ENCODE measurements at regions not wholly inside any gene's neighbourhood (a gene's known extent, or its start where the extent isn't known, plus 50 kb on each side); places are given as distances from the start of the nearest gene placed in this dataset.

GRCh38 chr3:24764236-24764915 lies 269.7 kb upstream of the THRB start:
- H3K9ac ChIP-seq (ENCODE audit: low read length): no peak overlapping the region
- H3K27me3 ChIP-seq (ENCODE audit: control insufficient read depth, insufficient read depth, low read length): no peaks in the 10 kb centered on the region
- H3K27ac ChIP-seq (ENCODE audit: low read depth, low read length): no peak overlapping the region
- H3K4me1 ChIP-seq (ENCODE audit: control insufficient read depth, insufficient read depth, low read length): no peaks in the 10 kb centered on the region
- no peaks in the 10 kb centered on the region for H3K36me3 ChIP-seq (ENCODE audit: control insufficient read depth, insufficient read depth, low read length)
- no peak overlapping the region for H3K4me3 ChIP-seq (ENCODE audit: low read length)

GRCh38 chr3:24765399-24765798 lies 270.7 kb upstream of the THRB start:
- H3K27ac ChIP-seq (ENCODE audit: low read depth, low read length): no peak overlapping the region
- no peaks in the 10 kb centered on the region for H3K4me1 ChIP-seq (ENCODE audit: control insufficient read depth, insufficient read depth, low read length)
- no peaks in the 10 kb centered on the region for H3K36me3 ChIP-seq (ENCODE audit: control insufficient read depth, insufficient read depth, low read length)
- H3K27me3 ChIP-seq (ENCODE audit: control insufficient read depth, insufficient read depth, low read length): no peaks in the 10 kb centered on the region
- H3K9ac ChIP-seq (ENCODE audit: low read length): no peak overlapping the region
- H3K4me3 ChIP-seq (ENCODE audit: low read length): no peak overlapping the region

GRCh38 chr3:24769918-24770317 lies 275.3 kb upstream of the THRB start:
- Histone ChIP-seq H3K4me3 (ENCODE audit: low read length) (no peak overlapping the region), H3K27me3 (ENCODE audit: control insufficient read depth, insufficient read depth, low read length) (no peaks in the 10 kb centered on the region), H3K27ac (ENCODE audit: low read depth, low read length) (no peak overlapping the region), H3K4me1 (ENCODE audit: control insufficient read depth, insufficient read depth, low read length) (no peaks in the 10 kb centered on the region), H3K36me3 (ENCODE audit: control insufficient read depth, insufficient read depth, low read length) (no peaks in the 10 kb centered on the region), H3K9ac (ENCODE audit: low read length) (no peak overlapping the region)

GRCh38 chr3:24773798-24774197 lies 279.1 kb upstream of the THRB start:
- no peak overlapping the region for H3K4me3 ChIP-seq (ENCODE audit: low read length)
- H3K9ac ChIP-seq (ENCODE audit: low read length): no peak overlapping the region
- no peaks in the 10 kb centered on the region for H3K27me3 ChIP-seq (ENCODE audit: control insufficient read depth, insufficient read depth, low read length)
- H3K27ac ChIP-seq (ENCODE audit: low read depth, low read length): no peak overlapping the region
- H3K4me1 ChIP-seq (ENCODE audit: control insufficient read depth, insufficient read depth, low read length): no peaks in the 10 kb centered on the region
- H3K36me3 ChIP-seq (ENCODE audit: control insufficient read depth, insufficient read depth, low read length): no peaks in the 10 kb centered on the region

- H3K4me1 ChIP-seq (ENCODE audit: control insufficient read depth, insufficient read depth, low read length): no peaks in the 10 kb centered on the region
- no peak overlapping the region for H3K27ac ChIP-seq (ENCODE audit: low read depth, low read length)
- no peaks in the 10 kb centered on the region for H3K36me3 ChIP-seq (ENCODE audit: control insufficient read depth, insufficient read depth, low read length)
- no peak overlapping the region for H3K9ac ChIP-seq (ENCODE audit: low read length)
- H3K27me3 ChIP-seq (ENCODE audit: control insufficient read depth, insufficient read depth, low read length): no peaks in the 10 kb centered on the region
- no peak overlapping the region for H3K4me3 ChIP-seq (ENCODE audit: low read length)
Measured at GRCh38 chr3:24780991-24781390, 286.3 kb upstream of the THRB start.

GRCh38 chr3:24781454-24781853 lies 286.8 kb upstream of the THRB start:
- Histone ChIP-seq H3K9ac (ENCODE audit: low read length) (no peak overlapping the region), H3K27ac (ENCODE audit: low read depth, low read length) (no peak overlapping the region), H3K4me1 (ENCODE audit: control insufficient read depth, insufficient read depth, low read length) (no peaks in the 10 kb centered on the region), H3K36me3 (ENCODE audit: control insufficient read depth, insufficient read depth, low read length) (no peaks in the 10 kb centered on the region), H3K27me3 (ENCODE audit: control insufficient read depth, insufficient read depth, low read length) (no peaks in the 10 kb centered on the region), H3K4me3 (ENCODE audit: low read length) (no peak overlapping the region)

GRCh38 chr3:24793896-24794295 lies 299.2 kb upstream of the THRB start:
- Histone ChIP-seq H3K4me3 (ENCODE audit: low read length) (no peak overlapping the region), H3K27me3 (ENCODE audit: control insufficient read depth, insufficient read depth, low read length) (no peaks in the 10 kb centered on the region), H3K9ac (ENCODE audit: low read length) (no peak overlapping the region), H3K36me3 (ENCODE audit: control insufficient read depth, insufficient read depth, low read length) (no peaks in the 10 kb centered on the region), H3K4me1 (ENCODE audit: control insufficient read depth, insufficient read depth, low read length) (no peaks in the 10 kb centered on the region), H3K27ac (ENCODE audit: low read depth, low read length) (no peak overlapping the region)

GRCh38 chr3:24802614-24803013 lies 308.0 kb upstream of the THRB start:
- no peak overlapping the region for H3K9ac ChIP-seq (ENCODE audit: low read length)
- H3K36me3 ChIP-seq (ENCODE audit: control insufficient read depth, insufficient read depth, low read length): no peaks in the 10 kb centered on the region
- H3K4me1 ChIP-seq (ENCODE audit: control insufficient read depth, insufficient read depth, low read length): no peaks in the 10 kb centered on the region
- H3K4me3 ChIP-seq (ENCODE audit: low read length): no peak overlapping the region
- H3K27me3 ChIP-seq (ENCODE audit: control insufficient read depth, insufficient read depth, low read length): no peaks in the 10 kb centered on the region
- no peak overlapping the region for H3K27ac ChIP-seq (ENCODE audit: low read depth, low read length)

GRCh38 chr3:24804095-24804494 lies 309.4 kb upstream of the THRB start:
- Histone ChIP-seq H3K27me3 (ENCODE audit: control insufficient read depth, insufficient read depth, low read length) (no peaks in the 10 kb centered on the region), H3K36me3 (ENCODE audit: control insufficient read depth, insufficient read depth, low read length) (no peaks in the 10 kb centered on the region), H3K4me3 (ENCODE audit: low read length) (no peak overlapping the region), H3K4me1 (ENCODE audit: control insufficient read depth, insufficient read depth, low read length) (no peaks in the 10 kb centered on the region), H3K27ac (ENCODE audit: low read depth, low read length) (no peak overlapping the region), H3K9ac (ENCODE audit: low read length) (no peak overlapping the region)

GRCh38 chr3:24810881-24811280 lies 316.2 kb upstream of the THRB start:
- no peaks in the 10 kb centered on the region for H3K4me1 ChIP-seq (ENCODE audit: control insufficient read depth, insufficient read depth, low read length)
- H3K4me3 ChIP-seq (ENCODE audit: low read length): no peak overlapping the region
- no peak overlapping the region for H3K9ac ChIP-seq (ENCODE audit: low read length)

GRCh38 chr3:24812116-24812515 lies 317.5 kb upstream of the THRB start:
- Histone ChIP-seq H3K27ac (ENCODE audit: low read depth, low read length) (no peak overlapping the region), H3K27me3 (ENCODE audit: control insufficient read depth, insufficient read depth, low read length) (no peaks in the 10 kb centered on the region), H3K4me1 (ENCODE audit: control insufficient read depth, insufficient read depth, low read length) (no peaks in the 10 kb centered on the region), H3K36me3 (ENCODE audit: control insufficient read depth, insufficient read depth, low read length) (no peaks in the 10 kb centered on the region), H3K9ac (ENCODE audit: low read length) (no peak overlapping the region), H3K4me3 (ENCODE audit: low read length) (no peak overlapping the region)

More at GRCh38 chr3:24810881-24811280, 316.2 kb upstream of the THRB start:
- Histone ChIP-seq H3K36me3 (ENCODE audit: control insufficient read depth, insufficient read depth, low read length) (no peaks in the 10 kb centered on the region), H3K27me3 (ENCODE audit: control insufficient read depth, insufficient read depth, low read length) (no peaks in the 10 kb centered on the region), H3K27ac (ENCODE audit: low read depth, low read length) (no peak overlapping the region)

GRCh38 chr3:24818055-24818454 lies 323.4 kb upstream of the THRB start:
- Histone ChIP-seq H3K4me3 (ENCODE audit: low read length) (no peak overlapping the region), H3K27ac (ENCODE audit: low read depth, low read length) (no peak overlapping the region), H3K4me1 (ENCODE audit: control insufficient read depth, insufficient read depth, low read length) (no peaks in the 10 kb centered on the region), H3K27me3 (ENCODE audit: control insufficient read depth, insufficient read depth, low read length) (no peaks in the 10 kb centered on the region), H3K36me3 (ENCODE audit: control insufficient read depth, insufficient read depth, low read length) (no peaks in the 10 kb centered on the region), H3K9ac (ENCODE audit: low read length) (no peak overlapping the region)

GRCh38 chr3:24828011-24828410 lies 333.4 kb upstream of the THRB start:
- H3K9ac ChIP-seq (ENCODE audit: low read length): no peak overlapping the region
- H3K27me3 ChIP-seq (ENCODE audit: control insufficient read depth, insufficient read depth, low read length): no peaks in the 10 kb centered on the region
- H3K27ac ChIP-seq (ENCODE audit: low read depth, low read length): no peak overlapping the region
- peaks cover 3% of the 10 kb centered on the region for H3K4me1 ChIP-seq (ENCODE audit: control insufficient read depth, insufficient read depth, low read length)
- no peak overlapping the region for H3K4me3 ChIP-seq (ENCODE audit: low read length)
- H3K36me3 ChIP-seq (ENCODE audit: control insufficient read depth, insufficient read depth, low read length): no peaks in the 10 kb centered on the region

Data from rectal smooth muscle tissue (tissue), 1 donor.